ENCODE measurements at regions not wholly inside any gene's neighbourhood (a gene's known extent, or its start where the extent isn't known, plus 50 kb on each side); places are given as distances from the start of the nearest gene placed in this dataset.

DNA sequence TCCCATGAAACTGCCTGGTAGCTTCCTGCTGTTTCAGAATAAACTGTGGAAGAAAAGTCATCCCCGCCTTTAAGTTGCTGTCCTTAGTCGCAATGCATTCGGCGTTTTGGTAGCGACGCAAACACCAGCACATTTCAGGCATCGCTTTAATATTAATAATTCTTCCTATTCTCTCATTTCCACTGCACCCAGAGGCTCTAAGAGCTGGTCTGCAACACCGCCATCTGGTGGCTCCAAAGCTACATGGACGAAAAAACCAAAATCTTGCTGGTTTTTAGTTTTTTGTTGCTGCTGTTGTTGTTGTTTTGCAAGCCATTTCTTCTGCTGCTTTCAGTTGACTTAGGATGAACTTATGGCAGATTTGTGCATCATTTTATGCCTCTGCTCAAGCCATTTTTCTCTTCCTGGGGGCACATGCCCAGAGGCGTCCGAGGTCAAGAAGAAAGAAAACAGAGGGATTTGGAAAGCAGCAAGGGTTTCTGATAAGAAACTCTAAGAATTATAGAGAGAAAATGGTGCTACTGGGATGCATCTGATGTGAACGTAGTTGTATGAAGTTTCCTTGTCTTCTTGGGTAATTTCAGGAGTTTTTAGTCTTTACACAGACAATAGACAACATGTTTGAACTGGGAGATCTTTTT, 345.4 kb upstream of the KIRREL3 start:
- TF ChIP-seq, protein P1, sequence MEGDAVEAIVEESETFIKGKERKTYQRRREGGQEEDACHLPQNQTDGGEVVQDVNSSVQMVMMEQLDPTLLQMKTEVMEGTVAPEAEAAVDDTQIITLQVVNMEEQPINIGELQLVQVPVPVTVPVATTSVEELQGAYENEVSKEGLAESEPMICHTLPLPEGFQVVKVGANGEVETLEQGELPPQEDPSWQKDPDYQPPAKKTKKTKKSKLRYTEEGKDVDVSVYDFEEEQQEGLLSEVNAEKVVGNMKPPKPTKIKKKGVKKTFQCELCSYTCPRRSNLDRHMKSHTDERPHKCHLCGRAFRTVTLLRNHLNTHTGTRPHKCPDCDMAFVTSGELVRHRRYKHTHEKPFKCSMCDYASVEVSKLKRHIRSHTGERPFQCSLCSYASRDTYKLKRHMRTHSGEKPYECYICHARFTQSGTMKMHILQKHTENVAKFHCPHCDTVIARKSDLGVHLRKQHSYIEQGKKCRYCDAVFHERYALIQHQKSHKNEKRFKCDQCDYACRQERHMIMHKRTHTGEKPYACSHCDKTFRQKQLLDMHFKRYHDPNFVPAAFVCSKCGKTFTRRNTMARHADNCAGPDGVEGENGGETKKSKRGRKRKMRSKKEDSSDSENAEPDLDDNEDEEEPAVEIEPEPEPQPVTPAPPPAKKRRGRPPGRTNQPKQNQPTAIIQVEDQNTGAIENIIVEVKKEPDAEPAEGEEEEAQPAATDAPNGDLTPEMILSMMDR (IDR thresholded peaks at IDR 0.05; ENCODE audit: control insufficient read depth, insufficient read depth, low read depth, low read length, missing control alignments): peak; percentile 87
- no peak for DNase-seq (ENCODE audit: low read depth)
- H3K4me3 ChIP-seq (ENCODE audit: control insufficient read depth, low read depth, low read length): no peak overlapping the region

DNA sequence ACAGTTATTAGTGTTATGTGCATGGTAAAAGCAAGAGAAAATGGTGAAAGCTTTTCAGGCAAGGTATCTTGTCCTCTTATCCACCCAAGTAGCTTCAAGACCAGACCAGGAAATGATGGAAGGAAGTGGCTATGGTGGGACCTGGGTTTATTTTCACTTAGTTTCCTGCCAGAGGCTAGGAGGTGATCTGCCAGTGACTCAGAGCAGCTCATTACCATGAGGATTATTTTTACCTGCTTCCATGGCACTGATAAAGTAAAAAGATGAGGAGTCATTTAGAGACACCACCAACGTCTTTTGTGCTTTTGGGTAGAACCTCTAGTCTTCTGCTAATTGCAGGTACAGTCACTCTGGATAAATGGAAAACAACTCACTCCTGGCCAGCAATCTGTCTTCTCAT, 339.9 kb upstream of the KIRREL3 start:
- no peak overlapping the region for H3K4me3 ChIP-seq (ENCODE audit: control insufficient read depth, low read depth, low read length)
- no peak for DNase-seq (ENCODE audit: low read depth)
- TF ChIP-seq, protein P1 (IDR thresholded peaks at IDR 0.05; ENCODE audit: control insufficient read depth, insufficient read depth, low read depth, low read length, missing control alignments): no peak

DNA sequence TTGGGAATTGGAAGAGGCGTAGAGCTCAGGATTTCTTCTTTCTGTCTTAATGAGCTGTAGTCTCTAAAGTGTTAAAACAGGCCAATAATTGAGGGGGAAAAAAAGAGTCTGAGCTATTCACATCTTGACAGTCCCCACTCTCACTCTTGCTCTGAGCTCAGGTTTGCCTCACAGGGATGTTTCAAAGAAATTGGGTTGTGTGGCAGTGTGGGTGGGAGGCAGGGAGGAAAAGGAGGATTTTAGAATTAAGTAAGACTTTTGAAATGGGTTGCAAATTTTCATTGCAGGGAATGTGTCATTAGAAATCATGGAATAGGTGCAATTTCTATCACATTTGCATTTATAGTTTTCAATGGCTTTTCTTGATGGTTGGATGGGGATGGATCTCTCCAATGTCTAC, 338.8 kb upstream of the KIRREL3 start:
- DNase-seq (ENCODE audit: low read depth): no peak
- no peak overlapping the region for H3K4me3 ChIP-seq (ENCODE audit: control insufficient read depth, low read depth, low read length)
- TF ChIP-seq, protein P1 (IDR thresholded peaks at IDR 0.05; ENCODE audit: control insufficient read depth, insufficient read depth, low read depth, low read length, missing control alignments): no peak

DNA sequence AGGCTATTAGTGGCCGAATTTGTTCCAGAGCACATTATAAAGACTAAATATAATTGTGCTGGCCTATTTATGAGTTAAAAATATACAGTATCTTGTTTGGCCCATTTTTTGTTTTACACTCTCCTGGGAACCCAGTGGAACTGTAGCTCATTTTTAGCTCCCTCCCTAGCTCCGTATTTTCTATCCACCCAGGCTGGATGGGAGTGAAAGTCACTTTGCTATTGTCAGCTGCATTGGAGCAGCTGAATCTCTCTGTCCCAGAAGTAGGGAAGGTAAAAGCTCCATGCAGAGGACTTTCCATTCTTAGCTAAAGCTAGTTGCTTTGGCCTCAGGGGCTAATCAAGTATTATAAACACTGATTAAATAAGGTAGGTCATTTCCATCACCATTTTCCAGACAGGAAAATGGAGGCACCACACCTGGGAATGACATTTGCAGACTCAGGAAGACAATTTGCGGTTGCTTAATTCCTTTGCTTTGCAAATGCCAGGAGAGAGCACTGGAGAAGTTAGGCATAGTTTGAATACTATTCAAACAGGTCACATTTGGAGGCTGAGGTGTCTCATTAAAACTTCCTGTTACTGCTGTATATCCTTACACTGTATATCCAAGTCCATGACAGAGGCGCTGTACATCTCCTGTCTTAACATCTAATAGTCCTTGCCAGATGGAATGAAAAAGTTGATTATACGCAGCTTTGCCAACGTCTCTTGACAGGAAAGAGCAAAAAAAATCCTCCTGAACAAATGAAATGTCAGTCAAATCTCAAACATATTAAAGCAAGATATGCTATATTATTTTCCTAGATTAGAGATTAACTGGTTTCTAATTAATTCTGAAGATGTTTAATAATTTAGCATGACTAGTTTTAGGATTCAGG, 338.1 kb upstream of the KIRREL3 start:
- TF ChIP-seq, protein P1 (IDR thresholded peaks at IDR 0.05; ENCODE audit: control insufficient read depth, insufficient read depth, low read depth, low read length, missing control alignments): no peak
- no peak overlapping the region for H3K4me3 ChIP-seq (ENCODE audit: control insufficient read depth, low read depth, low read length)
- no peak for DNase-seq (ENCODE audit: low read depth)

DNA sequence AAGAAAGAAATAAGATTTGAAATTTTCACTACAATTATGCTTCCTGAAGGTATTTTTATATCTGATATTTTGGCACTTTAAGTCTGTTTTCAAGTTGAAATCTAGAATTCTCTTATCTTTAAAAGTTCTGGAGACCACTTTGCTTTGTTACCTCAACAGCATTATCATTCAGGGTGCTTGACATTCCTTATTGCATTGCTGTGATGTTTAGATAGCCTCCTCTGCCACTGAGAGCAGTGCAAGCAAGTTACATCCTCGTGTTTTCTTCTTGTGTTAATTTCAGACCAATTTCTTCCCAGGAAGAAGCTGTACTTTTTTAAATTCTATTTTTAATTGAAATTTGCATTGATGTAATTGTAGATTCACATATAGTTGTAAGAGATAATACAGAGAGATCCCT, 333.9 kb upstream of the KIRREL3 start:
- TF ChIP-seq, protein P1 (IDR thresholded peaks at IDR 0.05; ENCODE audit: control insufficient read depth, insufficient read depth, low read depth, low read length, missing control alignments): no peak
- DNase-seq (ENCODE audit: low read depth): no peak
- H3K4me3 ChIP-seq (ENCODE audit: control insufficient read depth, low read depth, low read length): no peak overlapping the region

DNA sequence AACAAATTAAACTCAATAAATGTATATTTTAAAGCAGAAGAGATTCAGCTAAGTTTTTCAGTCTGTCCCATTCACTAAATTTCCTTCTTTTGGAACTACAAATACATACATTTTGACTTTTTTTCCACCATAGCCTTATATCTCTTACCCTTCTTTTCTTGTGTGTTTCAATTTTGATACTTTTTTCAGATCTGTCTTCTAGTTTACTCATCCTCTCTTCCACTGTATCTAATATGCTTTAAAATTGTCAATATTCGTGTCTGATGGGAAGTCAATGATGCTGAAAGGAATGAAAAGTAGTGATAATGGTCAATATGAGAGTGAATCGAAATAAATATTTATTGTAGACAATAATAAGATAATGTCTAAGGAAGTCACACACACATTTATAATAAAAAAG, 332.3 kb upstream of the KIRREL3 start:
- TF ChIP-seq, protein P1 (IDR thresholded peaks at IDR 0.05; ENCODE audit: control insufficient read depth, insufficient read depth, low read depth, low read length, missing control alignments): no peak
- no peak for DNase-seq (ENCODE audit: low read depth)

More for the DNA sequence above, 332.3 kb upstream of the KIRREL3 start:
- no peak overlapping the region for H3K4me3 ChIP-seq (ENCODE audit: control insufficient read depth, low read depth, low read length)

Data from AG09309 (cell line).